Embryonic facial prominence (tissue), 1 donor: ENCODE measurements at regions not wholly inside any gene's neighbourhood (a gene's known extent, or its start where the extent isn't known, plus 50 kb on each side); places are given as distances from the start of the nearest gene placed in this dataset.
"Not testable (repeated sequence)": the region's sequence is repeated elsewhere in the genome, so short reads cannot be mapped to it uniquely, and the experiment has no call there.

ENCODE experiments used
- DNase-seq: peaks from one replicate; pipeline ENCODE4 v3.0.0-alpha.2; 2016; ENCODE audit errors: extremely low spot score

DNA sequence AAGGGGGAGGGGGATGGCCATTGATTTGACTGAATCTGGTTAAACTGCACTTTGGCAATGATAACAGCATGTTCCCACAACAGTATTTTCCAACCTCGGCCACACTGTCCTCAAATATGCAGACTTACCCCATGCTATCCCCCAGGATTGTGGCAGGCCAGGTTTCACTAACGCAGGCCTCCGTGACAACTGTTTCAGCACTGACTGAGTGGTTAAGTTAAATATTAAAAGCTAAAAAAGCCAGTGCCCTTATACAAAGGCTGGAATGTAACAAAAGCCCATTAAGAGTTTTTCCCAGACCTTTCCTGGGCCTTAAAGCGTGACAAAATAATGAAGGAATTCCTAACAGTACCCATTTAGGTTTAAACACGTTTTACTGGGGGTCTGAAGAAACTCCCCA, 202.9 kb downstream of the USP25 start:
- no peak for DNase-seq

DNA sequence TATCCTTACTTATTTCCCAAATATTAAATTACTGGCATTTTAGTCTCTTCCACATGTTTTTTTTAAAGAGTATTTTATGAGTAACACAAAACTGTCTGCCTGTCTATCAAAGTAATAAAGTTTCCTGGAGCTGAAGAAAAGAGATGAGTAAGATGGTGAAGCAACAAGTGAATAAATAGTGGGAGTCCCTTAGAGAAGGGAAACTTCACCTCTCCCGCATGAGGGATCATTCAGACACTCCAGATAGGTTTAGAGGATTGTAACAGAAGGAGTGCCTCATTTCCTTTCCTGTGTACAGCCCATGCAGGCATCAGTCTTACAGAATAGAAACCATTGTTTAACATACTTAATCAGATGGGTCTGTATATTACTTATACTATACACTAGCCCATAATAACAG, 205.7 kb downstream of the USP25 start:
- DNase-seq = no peak

- no peak for DNase-seq
These were observed 213.4 kb downstream of the USP25 start for GRCh38 chr21:15943009-15943666.

- no peak for DNase-seq
These were observed 217.9 kb downstream of the USP25 start for GRCh38 chr21:15947677-15948076.

- DNase-seq = no peak
These were observed 223.9 kb downstream of the USP25 start for GRCh38 chr21:15953551-15954116.

DNA sequence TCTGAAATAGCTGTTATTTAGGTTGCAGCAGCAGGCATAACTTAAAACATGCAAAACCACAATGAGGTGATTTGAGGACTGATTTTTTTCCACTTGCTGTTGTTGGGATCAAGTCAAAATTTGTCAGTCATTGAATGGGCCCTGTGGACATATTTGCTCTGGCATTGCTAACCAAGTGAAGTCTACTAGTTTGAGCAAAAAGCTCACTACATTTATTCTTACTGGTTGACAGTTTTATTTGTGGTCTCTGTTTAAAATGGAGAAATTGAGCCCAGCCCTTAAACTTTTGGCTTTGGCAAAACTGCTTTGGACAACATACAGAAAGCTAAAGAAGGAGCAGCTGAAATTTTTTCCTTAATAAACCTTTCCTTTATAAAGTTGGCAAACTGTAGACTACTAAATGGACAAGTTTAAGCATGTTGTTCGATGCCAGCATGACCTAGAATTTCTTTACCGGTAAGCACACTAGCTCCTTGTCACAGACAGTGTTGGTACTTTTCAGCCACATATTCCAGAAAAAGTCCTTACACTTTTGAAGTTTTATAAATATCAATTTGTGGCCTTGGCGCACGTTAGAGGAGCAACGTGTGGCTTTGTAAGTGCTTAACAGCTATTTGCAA, 234.6 kb downstream of the USP25 start:
- no peak for DNase-seq

DNA sequence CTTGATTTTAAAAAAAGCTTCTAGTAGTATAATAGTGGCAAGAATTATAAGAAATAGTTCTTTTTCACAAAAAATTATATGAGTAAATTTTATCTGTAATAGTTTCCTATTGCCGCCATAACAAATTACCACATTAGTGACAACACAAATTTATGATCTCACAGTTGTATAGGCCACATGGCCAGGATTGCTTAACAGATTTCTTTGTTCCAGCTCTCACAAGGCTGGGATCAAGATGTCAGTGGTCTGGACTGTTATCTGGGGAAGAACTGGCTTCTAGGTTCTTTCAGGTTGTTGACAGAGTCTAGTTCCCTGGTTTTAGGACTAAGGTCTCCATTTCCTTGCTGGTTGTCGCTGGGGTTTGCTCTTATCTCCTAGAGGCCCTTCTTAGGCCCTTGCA, 236.4 kb downstream of the USP25 start:
- DNase-seq = no peak

- DNase-seq = no peak
These were observed 236.9 kb downstream of the USP25 start for GRCh38 chr21:15966651-15967050.

DNA sequence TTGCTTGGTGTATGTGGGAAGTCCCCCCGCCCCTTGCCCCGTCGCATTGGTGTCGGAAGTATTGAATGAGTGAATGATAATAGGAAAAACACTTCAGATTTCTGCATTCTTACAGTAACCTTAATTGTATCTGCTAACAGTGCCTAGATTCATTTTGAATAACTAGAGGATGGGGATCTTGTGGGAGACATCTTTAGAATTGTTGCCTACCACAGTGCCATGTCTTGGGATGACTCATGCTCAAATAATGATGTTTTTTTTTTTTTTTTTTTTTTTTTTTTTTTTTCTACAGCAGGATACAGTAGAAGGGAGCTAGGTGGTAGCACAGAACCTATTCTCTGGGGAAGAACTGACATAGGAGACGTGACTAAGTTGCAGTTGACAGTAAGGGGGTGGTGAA, 237.9 kb downstream of the USP25 start:
- no peak for DNase-seq

GRCh38 chr21:15968776-15969310, 239.1 kb downstream of the USP25 start:
- DNase-seq = no peak

- no peak for DNase-seq
These were observed 247.0 kb downstream of the USP25 start for GRCh38 chr21:15976807-15977206.

GRCh38 chr21:15978215-15978738, 248.5 kb downstream of the USP25 start:
- DNase-seq = no peak

DNA sequence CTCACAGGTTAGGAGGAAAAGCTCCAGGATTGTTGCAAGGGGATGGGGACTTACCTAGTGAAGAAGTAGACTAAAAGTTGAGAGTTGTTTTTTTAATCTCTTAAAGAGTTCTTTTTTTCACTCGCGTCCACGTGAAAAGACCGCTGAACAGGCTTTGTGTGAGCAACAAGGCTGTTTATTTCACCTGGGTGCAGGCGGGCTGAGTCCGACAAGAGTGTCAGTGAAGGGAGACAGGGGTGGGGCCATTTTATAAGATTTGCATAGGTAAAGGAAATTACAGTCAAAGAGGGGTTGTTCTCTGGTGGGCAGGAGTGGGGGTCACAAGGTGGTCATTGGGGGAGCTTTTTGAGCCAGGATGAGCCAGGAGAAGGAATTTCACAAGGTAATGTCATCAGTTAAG, 249.7 kb downstream of the USP25 start:
- not testable (repeated sequence) for DNase-seq

DNA sequence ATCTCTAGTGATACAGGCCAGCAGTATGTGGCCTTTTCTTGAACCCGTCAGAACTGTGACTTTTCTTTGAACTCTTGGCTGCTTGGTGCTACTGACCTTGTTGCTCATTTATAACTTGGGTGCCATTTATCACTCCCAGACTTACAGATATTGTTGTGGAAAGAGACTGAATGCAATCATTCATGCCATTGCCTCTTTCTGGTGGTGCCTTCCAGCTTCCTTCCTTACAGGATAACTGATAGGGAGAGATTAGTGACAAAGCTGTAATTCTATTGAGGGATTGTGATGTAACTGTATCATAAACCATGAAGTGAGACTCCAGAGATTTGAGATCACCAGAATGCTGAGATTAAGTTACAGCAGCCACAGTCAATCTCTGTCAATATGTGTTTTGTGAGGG, 256.5 kb downstream of the USP25 start:
- no peak for DNase-seq

GRCh38 chr21:15992171-15992570, 262.4 kb downstream of the USP25 start:
- DNase-seq = no peak

DNA sequence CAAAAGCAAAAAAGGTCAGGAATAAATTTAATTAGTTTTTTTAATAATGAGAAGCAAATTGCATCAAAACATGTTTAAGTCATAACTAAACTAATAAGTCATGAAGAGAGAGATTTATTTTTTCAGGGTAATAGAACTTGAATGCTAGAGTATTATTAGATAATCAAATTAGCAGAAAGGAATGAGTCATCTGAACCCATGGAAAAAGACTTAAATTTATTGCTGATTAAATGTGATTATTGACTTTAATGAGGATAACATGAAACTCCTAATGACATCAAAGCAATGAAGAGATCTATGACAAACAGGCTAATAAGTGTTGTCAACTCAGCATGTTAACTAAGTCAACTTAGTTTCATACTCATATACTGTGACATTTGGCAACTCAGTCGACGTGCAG, 264.2 kb downstream of the USP25 start:
- no peak for DNase-seq

GRCh38 chr21:15999741-16000140, 270.0 kb downstream of the USP25 start:
- DNase-seq = no peak

- peak; percentile 47 for DNase-seq
These were observed 273.2 kb downstream of the USP25 start for GRCh38 chr21:16002874-16003466.

DNA sequence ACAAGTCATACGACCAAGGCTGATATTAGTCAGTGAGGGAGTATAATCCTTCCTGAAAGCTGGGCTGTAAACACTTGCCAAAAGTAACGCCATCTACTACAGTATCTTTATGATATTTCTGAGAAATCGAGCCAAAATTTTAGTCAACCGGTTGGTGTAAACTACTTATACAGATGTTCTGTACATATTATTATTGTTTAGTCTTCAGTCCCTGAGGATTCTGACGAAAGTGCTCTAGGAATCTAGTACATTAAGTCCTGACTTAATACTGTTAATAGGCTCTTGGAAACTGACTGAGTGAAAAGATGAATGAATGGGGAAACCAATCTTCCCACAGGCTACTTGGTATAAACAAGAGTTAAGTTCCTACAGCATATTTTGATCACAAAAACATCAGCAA, 274.3 kb downstream of the USP25 start:
- DNase-seq = no peak

DNA sequence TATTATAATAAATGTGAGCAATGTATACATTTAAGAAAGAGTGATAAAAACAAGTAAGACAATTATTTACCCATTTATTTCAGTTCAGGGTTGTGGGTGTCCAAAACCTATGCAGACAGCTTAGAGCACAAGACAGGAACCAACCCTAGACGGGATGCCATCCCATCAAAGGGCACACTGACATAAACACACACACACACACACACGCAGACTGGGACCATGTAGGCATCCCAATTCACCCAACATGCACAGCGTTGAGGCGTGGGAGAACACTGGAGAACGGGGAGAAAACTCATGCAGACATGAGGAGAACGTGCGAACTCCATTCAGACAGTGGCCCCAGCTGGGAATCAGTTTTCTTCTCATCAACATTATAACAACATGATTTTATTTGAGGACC, 274.7 kb downstream of the USP25 start:
- DNase-seq = no peak

GRCh38 chr21:16005996-16006395, 276.2 kb downstream of the USP25 start:
- no peak for DNase-seq

DNA sequence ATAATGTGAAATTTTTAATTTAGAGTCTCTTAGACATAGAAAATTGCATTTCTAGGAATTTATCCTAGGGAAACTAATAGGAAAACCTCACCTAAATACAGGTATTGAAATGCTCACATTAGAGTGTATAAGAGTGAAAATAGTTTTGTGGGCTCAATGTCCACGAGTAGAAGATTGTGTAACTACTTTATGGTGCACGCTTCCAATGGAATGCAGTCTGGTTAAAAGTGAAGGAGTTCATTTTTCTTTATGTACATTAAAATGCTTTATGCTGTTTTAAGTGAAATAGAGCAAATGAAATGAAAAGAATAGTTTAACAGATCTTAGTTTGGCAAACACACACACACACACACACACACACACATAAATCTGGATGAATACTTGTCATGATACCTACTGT, 278.2 kb downstream of the USP25 start:
- no peak for DNase-seq

DNA sequence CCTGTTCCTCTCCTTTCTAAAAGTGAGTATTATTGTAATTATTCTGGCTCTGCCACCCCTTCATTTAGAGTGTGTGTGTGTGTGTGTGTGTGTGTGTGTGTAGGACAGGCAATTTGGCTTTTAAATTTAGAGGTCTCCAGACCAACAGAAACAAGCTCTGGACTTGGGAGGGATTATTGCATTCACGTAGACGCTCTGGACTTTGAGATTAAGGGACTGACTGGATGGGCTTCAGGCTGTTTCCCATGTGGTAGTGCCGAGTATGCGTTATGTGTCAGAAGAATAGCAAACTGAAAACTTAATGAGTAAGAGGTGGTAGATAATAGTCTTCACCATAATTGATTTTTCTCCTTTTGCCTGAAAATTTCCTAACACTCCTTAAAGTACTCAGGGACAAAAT, 281.9 kb downstream of the USP25 start:
- no peak for DNase-seq
